ENCODE measurements at regions not wholly inside any gene's neighbourhood (a gene's known extent, or its start where the extent isn't known, plus 50 kb on each side); places are given as distances from the start of the nearest gene placed in this dataset.
A peak's percentile ranks its signal among the peaks of the same experiment; 100 is the strongest.

DNA sequence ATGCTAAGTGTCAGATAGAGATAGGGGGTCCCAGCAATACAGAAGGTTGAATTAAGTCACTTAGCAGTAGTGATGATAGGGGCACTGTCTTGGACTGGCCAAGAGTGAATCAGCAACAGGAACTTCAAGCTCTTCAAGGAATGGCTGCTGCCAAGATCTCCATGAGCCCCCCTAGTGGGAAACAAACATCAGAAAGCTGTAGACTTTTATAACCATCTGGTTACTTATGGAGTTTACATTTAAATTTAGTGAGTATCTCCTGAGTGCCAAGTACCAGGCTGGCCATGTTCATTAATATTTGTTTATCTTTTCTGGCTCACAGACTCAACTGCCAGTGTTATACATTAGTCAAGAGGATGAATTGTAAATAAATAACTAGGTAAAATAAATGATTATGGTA, 327.3 kb downstream of the TTLL7 start:
- TF ChIP-seq, protein P1, sequence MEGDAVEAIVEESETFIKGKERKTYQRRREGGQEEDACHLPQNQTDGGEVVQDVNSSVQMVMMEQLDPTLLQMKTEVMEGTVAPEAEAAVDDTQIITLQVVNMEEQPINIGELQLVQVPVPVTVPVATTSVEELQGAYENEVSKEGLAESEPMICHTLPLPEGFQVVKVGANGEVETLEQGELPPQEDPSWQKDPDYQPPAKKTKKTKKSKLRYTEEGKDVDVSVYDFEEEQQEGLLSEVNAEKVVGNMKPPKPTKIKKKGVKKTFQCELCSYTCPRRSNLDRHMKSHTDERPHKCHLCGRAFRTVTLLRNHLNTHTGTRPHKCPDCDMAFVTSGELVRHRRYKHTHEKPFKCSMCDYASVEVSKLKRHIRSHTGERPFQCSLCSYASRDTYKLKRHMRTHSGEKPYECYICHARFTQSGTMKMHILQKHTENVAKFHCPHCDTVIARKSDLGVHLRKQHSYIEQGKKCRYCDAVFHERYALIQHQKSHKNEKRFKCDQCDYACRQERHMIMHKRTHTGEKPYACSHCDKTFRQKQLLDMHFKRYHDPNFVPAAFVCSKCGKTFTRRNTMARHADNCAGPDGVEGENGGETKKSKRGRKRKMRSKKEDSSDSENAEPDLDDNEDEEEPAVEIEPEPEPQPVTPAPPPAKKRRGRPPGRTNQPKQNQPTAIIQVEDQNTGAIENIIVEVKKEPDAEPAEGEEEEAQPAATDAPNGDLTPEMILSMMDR (IDR thresholded peaks at IDR 0.05), result no peak
- DNase-seq (ENCODE audit: low spot score), result no peak
- Histone ChIP-seq H3K27ac (no peak overlapping the region), H3K9me3 (no peaks in the 10 kb centered on the region), H3K4me1 (ENCODE audit: control insufficient read depth in 1 of 2, low read depth in 2 of 2) (no peaks in the 10 kb centered on the region), H3K27me3 (replicated peaks; ENCODE audit: insufficient read depth) (no peaks in the 10 kb centered on the region), H3K4me3 (no peak overlapping the region), H3K36me3 (no peaks in the 10 kb centered on the region)
- ATAC-seq (ENCODE audit: insufficient number of reproducible peaks, low FRiP score, low read depth), result no peak

DNA sequence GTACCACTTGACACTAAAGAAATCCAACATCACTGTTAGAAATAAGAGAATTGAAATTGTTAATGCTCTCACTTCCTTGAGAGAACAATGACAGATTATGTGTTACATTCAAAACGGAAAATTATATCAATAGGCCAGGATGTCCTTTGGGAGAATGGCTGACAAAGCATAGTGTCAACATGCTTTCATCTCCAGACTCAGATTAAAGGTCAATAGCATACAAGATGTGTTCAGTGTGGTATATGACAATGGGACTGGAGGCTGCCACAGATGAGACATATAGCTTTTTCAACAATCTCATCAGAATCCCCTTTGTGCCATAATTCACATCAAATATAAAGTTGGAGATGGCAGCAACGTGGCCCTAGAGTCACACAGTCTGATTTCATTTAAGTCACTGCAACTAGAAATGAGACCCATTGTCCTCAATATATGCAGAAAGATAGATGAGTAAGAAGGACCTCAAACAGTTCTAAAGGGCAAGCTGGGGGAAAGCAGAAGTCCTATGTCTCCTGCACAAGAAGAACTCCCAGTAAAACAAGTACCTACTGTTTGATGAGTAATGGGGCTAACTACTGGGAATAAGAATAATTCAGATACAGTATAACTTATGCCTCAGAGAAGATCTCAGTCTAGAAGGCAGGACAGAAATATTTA, 327.9 kb downstream of the TTLL7 start:
- H3K4me3 ChIP-seq, result no peak overlapping the region

DNA sequence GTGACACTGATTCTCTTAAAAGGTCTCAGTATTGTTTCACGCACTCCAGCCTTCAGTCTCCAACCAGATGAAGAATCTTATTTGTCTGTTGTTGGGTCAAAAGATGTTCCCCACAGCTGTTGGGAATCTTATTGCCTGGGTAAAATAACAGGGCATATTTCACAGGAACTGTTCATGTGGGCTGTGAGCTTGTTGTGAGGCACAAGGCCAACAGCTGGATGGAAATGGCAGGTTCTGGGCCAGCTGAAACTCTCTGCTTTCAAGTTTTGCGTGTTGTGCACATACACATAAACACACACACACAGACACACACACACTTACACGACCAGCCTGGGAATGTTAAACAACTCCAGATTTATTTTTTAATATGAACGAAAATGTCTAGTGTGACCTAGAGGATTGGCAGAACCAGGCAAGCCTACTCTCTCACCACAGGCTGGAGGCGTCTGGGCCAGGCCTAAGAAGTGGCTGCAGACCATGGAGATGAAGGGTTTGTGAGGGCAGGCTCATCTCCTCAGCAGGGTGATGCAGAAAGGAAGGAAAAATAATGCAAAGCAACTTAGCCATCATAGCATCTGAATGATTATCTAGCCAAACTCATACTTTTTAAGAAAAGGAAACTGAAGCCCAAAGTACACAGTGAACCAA, 357.0 kb downstream of the TTLL7 start:
- H3K27ac ChIP-seq, result peak overlapping the region; percentile 1 to 55
- TF ChIP-seq, protein P1 (IDR thresholded peaks at IDR 0.05), result no peak
- no peaks in the 10 kb centered on the region for H3K27me3 ChIP-seq (replicated peaks; ENCODE audit: insufficient read depth)
- peaks cover 0 to 19% of the 10 kb centered on the region in 2 donors for H3K4me1 ChIP-seq (ENCODE audit: control insufficient read depth in 1 of 2, low read depth in 2 of 2)
- no peaks in the 10 kb centered on the region for H3K9me3 ChIP-seq
- H3K36me3 ChIP-seq, result no peaks in the 10 kb centered on the region
- ATAC-seq (ENCODE audit: insufficient number of reproducible peaks, low FRiP score, low read depth), result no peak
- peak overlapping the region; percentile 54 for H3K4me3 ChIP-seq
- DNase-seq (ENCODE audit: low spot score), result no peak

More for the DNA sequence above, 327.9 kb downstream of the TTLL7 start:
- TF ChIP-seq, protein P1 (IDR thresholded peaks at IDR 0.05), result no peak
- H3K27ac ChIP-seq, result no peak overlapping the region
- no peaks in the 10 kb centered on the region for H3K9me3 ChIP-seq
- ATAC-seq (ENCODE audit: insufficient number of reproducible peaks, low FRiP score, low read depth) (no peak), DNase-seq (ENCODE audit: low spot score) (no peak)
- H3K27me3 ChIP-seq (replicated peaks; ENCODE audit: insufficient read depth), result no peaks in the 10 kb centered on the region
- H3K4me1 ChIP-seq (ENCODE audit: control insufficient read depth in 1 of 2, low read depth in 2 of 2), result no peaks in the 10 kb centered on the region
- no peaks in the 10 kb centered on the region for H3K36me3 ChIP-seq

DNA sequence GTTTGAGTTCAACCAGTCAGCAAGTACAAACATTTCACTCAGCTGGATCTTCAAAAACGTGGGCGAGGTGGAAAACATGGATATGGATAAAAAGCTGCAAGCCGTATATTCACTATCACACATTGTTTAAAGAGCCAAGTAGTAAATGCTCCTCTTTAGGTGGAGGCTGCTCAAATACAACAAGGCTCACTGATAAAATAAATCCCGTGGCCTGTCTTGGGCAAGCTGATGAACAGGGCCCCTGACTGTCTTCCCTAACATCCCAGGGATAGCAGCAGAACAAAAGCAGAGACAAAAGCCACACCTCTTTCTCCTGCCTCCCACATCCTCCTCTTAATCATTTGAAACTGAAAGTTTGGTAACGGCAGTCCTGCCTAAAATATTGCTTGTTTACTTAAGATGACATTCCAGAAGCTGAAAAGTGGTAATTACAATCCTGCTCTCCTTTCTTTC, 357.7 kb downstream of the TTLL7 start:
- TF ChIP-seq, protein P1 (IDR thresholded peaks at IDR 0.05), result no peak
- H3K36me3 ChIP-seq, result no peaks in the 10 kb centered on the region
- ATAC-seq (ENCODE audit: insufficient number of reproducible peaks, low FRiP score, low read depth) (no peak), DNase-seq (ENCODE audit: low spot score) (no peak)
- peak overlapping the region; percentile 54 for H3K4me3 ChIP-seq
- no peaks in the 10 kb centered on the region for H3K9me3 ChIP-seq
- H3K27ac ChIP-seq, result peak overlapping the region; percentile 1 to 55
- peaks cover 0 to 19% of the 10 kb centered on the region in 2 donors for H3K4me1 ChIP-seq (ENCODE audit: control insufficient read depth in 1 of 2, low read depth in 2 of 2)
- H3K27me3 ChIP-seq (replicated peaks; ENCODE audit: insufficient read depth), result no peaks in the 10 kb centered on the region

DNA sequence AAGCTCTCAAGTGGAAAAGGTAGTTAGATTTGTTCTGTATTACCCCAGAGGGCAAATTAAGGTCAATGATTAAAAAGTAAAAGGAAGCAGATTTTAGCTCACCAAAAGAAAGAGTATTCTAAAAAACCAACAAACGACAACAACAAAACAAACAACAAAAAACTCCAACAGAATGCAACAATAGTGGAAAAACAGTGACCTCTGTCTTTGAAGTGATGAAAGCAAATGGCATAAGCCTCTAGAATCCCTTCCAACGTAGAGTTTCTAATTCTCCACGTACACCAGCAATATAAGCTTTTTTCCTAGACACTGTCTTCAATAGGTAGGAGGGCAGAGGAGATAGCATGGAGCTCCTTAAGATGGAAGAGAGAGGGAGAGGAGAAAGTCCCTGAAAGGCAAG, 359.1 kb downstream of the TTLL7 start:
- Histone ChIP-seq H3K36me3 (no peaks in the 10 kb centered on the region), H3K9me3 (no peaks in the 10 kb centered on the region), H3K4me3 (no peak overlapping the region), H3K27me3 (replicated peaks; ENCODE audit: insufficient read depth) (no peaks in the 10 kb centered on the region), H3K27ac (no peak overlapping the region), H3K4me1 (ENCODE audit: control insufficient read depth in 1 of 2, low read depth in 2 of 2) (peaks cover 0 to 19% of the 10 kb centered on the region in 2 donors)
- DNase-seq (ENCODE audit: low spot score) (no peak), ATAC-seq (ENCODE audit: insufficient number of reproducible peaks, low FRiP score, low read depth) (no peak)
- TF ChIP-seq, protein P1 (IDR thresholded peaks at IDR 0.05), result no peak

All from thoracic aorta (tissue), 2 donors.